ENCODE measurements at regions not wholly inside any gene's neighbourhood (a gene's known extent, or its start where the extent isn't known, plus 50 kb on each side); places are given as distances from the start of the nearest gene placed in this dataset.

DNA sequence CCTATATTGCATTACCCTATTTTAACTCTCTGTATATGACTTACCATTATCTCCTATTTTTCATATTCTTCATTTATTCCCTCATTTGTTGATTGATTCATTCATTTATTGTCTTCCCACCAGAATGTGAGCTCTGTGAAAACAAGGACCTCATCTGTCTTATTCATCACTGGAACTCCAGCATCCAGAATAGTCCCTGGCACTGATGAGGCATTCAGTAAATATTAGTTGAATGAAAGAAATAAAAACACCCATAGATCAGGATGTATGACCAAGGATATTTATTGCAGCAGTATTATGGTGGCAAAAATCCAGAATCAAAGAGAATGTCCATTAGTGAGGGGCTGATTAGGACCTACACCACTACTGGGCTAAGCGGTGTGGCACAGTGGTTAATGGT, 164.9 kb downstream of the SPRY1 start:
- TF ChIP-seq, protein P1, sequence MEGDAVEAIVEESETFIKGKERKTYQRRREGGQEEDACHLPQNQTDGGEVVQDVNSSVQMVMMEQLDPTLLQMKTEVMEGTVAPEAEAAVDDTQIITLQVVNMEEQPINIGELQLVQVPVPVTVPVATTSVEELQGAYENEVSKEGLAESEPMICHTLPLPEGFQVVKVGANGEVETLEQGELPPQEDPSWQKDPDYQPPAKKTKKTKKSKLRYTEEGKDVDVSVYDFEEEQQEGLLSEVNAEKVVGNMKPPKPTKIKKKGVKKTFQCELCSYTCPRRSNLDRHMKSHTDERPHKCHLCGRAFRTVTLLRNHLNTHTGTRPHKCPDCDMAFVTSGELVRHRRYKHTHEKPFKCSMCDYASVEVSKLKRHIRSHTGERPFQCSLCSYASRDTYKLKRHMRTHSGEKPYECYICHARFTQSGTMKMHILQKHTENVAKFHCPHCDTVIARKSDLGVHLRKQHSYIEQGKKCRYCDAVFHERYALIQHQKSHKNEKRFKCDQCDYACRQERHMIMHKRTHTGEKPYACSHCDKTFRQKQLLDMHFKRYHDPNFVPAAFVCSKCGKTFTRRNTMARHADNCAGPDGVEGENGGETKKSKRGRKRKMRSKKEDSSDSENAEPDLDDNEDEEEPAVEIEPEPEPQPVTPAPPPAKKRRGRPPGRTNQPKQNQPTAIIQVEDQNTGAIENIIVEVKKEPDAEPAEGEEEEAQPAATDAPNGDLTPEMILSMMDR (IDR thresholded peaks at IDR 0.05; ENCODE audit: poor library complexity, severe bottlenecking), result no peak
- TF ChIP-seq POLR2AphosphoS5 (IDR thresholded peaks at IDR 0.05), result no peak

Measured in neural cell (in vitro differentiated cells).